ENCODE measurements at regions not wholly inside any gene's neighbourhood (a gene's known extent, or its start where the extent isn't known, plus 50 kb on each side); places are given as distances from the start of the nearest gene placed in this dataset.
"Not testable (repeated sequence)": the region's sequence is repeated elsewhere in the genome, so short reads cannot be mapped to it uniquely, and the experiment has no call there.

DNA sequence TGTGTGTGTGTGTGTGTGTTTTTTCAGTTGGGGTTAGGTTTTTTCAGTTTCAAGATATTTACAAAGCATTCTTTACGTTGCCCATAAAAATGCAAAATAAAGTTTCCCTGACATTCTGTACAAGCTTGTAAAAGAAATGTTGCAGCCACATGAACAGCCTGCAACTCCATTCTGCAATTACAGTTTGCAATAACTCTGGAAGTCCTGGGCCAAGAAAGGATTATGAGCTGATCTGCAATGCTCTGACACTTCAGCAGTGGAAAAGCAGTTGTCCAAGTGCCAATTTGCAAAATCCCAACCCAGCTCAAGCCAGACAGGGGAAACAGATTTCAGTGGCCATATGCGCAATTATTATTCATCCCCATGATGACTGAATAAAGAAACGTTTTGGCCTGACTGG is 322.1 kb downstream of the MEX3B start:
- TF ChIP-seq, protein P1, sequence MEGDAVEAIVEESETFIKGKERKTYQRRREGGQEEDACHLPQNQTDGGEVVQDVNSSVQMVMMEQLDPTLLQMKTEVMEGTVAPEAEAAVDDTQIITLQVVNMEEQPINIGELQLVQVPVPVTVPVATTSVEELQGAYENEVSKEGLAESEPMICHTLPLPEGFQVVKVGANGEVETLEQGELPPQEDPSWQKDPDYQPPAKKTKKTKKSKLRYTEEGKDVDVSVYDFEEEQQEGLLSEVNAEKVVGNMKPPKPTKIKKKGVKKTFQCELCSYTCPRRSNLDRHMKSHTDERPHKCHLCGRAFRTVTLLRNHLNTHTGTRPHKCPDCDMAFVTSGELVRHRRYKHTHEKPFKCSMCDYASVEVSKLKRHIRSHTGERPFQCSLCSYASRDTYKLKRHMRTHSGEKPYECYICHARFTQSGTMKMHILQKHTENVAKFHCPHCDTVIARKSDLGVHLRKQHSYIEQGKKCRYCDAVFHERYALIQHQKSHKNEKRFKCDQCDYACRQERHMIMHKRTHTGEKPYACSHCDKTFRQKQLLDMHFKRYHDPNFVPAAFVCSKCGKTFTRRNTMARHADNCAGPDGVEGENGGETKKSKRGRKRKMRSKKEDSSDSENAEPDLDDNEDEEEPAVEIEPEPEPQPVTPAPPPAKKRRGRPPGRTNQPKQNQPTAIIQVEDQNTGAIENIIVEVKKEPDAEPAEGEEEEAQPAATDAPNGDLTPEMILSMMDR (IDR thresholded peaks at IDR 0.05), result no peak
- TF ChIP-seq EZH2phosphoT487 (IDR thresholded peaks at IDR 0.05) (no peak), EZH2 (IDR thresholded peaks at IDR 0.05) (no peak)
- H3K9me3 Mint-ChIP-seq, result peaks cover 15% of the 10 kb centered on the region
- Histone ChIP-seq H3F3A (ENCODE audit: low read depth) (no peaks in the 10 kb centered on the region), H3K9me3 (ENCODE audit: low read depth) (peaks cover 22% of the 10 kb centered on the region), H4K20me1 (ENCODE audit: low read depth) (no peaks in the 10 kb centered on the region), H3K4me1 (no peaks in the 10 kb centered on the region), H3K4me2 (no peak overlapping the region), H3K9ac (no peak overlapping the region), H3K79me2 (ENCODE audit: low read depth) (no peaks in the 10 kb centered on the region), H3K27ac (no peak overlapping the region), H3K36me3 (no peaks in the 10 kb centered on the region), H3K4me3 (no peak overlapping the region), H2AFZ (replicated peaks) (no peak overlapping the region), H3K27me3 (no peaks in the 10 kb centered on the region)
- no peaks in the 10 kb centered on the region for H3K4me1 Mint-ChIP-seq
- no peaks in the 10 kb centered on the region for H3K27me3 Mint-ChIP-seq (ENCODE audit: insufficient read depth, low read depth)
- peaks cover 2% of the 10 kb centered on the region for H3K36me3 Mint-ChIP-seq
- no peak overlapping the region for H3K4me3 Mint-ChIP-seq
- DNase-seq (ENCODE audit: low spot score), result no peak
- no peak overlapping the region for H3K27ac Mint-ChIP-seq

DNA sequence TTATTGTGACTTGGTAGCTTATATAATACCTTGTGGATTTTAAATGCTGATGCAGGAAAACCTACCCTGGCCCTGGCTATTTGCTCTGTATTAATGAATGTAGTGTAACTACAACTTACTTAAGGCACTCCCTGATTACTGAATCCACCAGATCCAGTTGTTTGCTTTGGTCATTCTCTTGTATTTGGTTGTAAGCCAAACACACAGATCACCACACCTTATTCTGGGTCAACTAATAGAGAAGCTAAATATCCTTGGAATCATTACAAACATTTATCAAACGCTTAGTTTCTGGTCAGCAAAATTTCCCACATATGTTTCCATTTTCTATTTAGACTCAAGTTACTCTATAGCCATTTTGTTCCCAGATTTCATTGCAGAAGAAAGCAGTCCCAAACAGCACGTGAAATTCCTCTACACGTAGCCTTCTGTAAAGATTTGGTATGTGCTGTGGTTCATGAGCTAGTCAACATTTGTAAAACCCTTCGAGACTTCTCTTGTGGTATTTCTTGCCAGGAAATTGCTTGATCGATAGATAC is 322.6 kb downstream of the MEX3B start:
- TF ChIP-seq, protein P1 (IDR thresholded peaks at IDR 0.05), result no peak
- no peak for TF ChIP-seq EZH2phosphoT487 (IDR thresholded peaks at IDR 0.05)
- TF ChIP-seq EZH2 (IDR thresholded peaks at IDR 0.05), result no peak
- no peak for DNase-seq (ENCODE audit: low spot score)
- no peaks in the 10 kb centered on the region for H3K4me1 Mint-ChIP-seq
- Histone ChIP-seq H4K20me1 (ENCODE audit: low read depth) (no peaks in the 10 kb centered on the region), H3F3A (ENCODE audit: low read depth) (no peaks in the 10 kb centered on the region), H3K9me3 (ENCODE audit: low read depth) (peaks cover 22% of the 10 kb centered on the region), H3K4me2 (no peak overlapping the region), H3K4me1 (no peaks in the 10 kb centered on the region), H3K27me3 (no peaks in the 10 kb centered on the region), H3K9ac (no peak overlapping the region), H3K4me3 (no peak overlapping the region), H3K36me3 (no peaks in the 10 kb centered on the region), H3K27ac (no peak overlapping the region), H3K79me2 (ENCODE audit: low read depth) (no peaks in the 10 kb centered on the region), H2AFZ (replicated peaks) (no peak overlapping the region)
- no peak overlapping the region for H3K27ac Mint-ChIP-seq
- no peaks in the 10 kb centered on the region for H3K27me3 Mint-ChIP-seq (ENCODE audit: insufficient read depth, low read depth)
- H3K36me3 Mint-ChIP-seq, result peaks cover 2% of the 10 kb centered on the region
- H3K4me3 Mint-ChIP-seq, result no peak overlapping the region
- H3K9me3 Mint-ChIP-seq, result peaks cover 15% of the 10 kb centered on the region

DNA sequence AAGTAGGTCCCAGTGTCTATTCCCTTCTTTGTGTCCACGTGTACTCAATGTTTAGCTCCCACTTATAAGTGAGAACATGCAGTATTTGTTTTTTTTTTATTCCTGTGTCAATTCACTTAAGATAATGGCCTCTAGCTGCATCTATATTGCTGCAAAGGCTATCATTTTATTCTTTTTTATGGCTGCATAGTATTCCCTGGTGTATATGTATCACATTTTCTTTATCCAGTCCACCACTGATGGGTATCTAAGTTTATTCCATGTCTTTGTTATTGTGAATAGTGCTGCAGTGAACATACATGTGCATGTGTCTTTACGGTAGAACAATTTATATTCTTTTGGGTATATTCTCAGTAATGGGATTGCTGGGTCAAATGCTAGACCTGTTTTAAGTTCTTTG is 329.4 kb downstream of the MEX3B start:
- not testable (repeated sequence) for H2AFZ ChIP-seq (replicated peaks); H3K27me3 Mint-ChIP-seq (ENCODE audit: insufficient read depth, low read depth); H3K79me2 ChIP-seq (ENCODE audit: low read depth); H3F3A ChIP-seq (ENCODE audit: low read depth); H3K36me3 ChIP-seq; H4K20me1 ChIP-seq (ENCODE audit: low read depth); H3K9ac ChIP-seq; H3K9me3 ChIP-seq (ENCODE audit: low read depth); H3K4me2 ChIP-seq; DNase-seq (ENCODE audit: low spot score); H3K4me1 ChIP-seq; H3K9me3 Mint-ChIP-seq; H3K27me3 ChIP-seq; H3K4me3 Mint-ChIP-seq; H3K27ac ChIP-seq; H3K27ac Mint-ChIP-seq; H3K4me3 ChIP-seq; H3K36me3 Mint-ChIP-seq; H3K4me1 Mint-ChIP-seq

DNA sequence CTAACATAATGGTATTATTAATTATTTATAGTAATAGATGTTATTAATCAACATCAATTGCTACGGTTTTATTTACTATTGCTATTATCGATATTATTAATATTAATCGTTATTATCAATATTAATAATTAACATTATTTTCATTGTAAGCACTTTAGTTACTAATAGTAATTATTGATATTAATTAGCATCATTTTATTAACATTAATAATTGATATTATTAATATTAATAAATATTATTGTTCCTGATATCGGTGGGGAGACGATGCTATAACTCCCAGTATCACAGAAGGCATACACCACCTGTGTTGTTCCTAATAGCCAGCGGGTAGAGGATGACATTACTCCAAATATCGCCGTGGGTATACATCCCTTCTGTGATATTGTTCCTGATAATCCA is 335.5 kb downstream of the MEX3B start:
- Mint-ChIP-seq H3K27ac (no peak overlapping the region), H3K36me3 (no peaks in the 10 kb centered on the region), H3K9me3 (no peaks in the 10 kb centered on the region), H3K4me1 (no peaks in the 10 kb centered on the region), H3K27me3 (ENCODE audit: insufficient read depth, low read depth) (no peaks in the 10 kb centered on the region), H3K4me3 (no peak overlapping the region)
- DNase-seq (ENCODE audit: low spot score), result no peak
- no peak overlapping the region for H3K9ac ChIP-seq
- H3K9me3 ChIP-seq (ENCODE audit: low read depth), result no peaks in the 10 kb centered on the region
- H4K20me1 ChIP-seq (ENCODE audit: low read depth), result no peaks in the 10 kb centered on the region
- no peak overlapping the region for H2AFZ ChIP-seq (replicated peaks)
- no peak overlapping the region for H3K4me2 ChIP-seq
- H3K36me3 ChIP-seq, result no peaks in the 10 kb centered on the region
- no peaks in the 10 kb centered on the region for H3K4me1 ChIP-seq
- no peak overlapping the region for H3K4me3 ChIP-seq
- H3K79me2 ChIP-seq (ENCODE audit: low read depth), result peaks cover 3% of the 10 kb centered on the region
- H3K27ac ChIP-seq, result no peak overlapping the region
- no peak for TF ChIP-seq EZH2 (IDR thresholded peaks at IDR 0.05)
- TF ChIP-seq, protein P1 (IDR thresholded peaks at IDR 0.05), result no peak
- TF ChIP-seq EZH2phosphoT487 (IDR thresholded peaks at IDR 0.05), result no peak
- H3F3A ChIP-seq (ENCODE audit: low read depth), result no peaks in the 10 kb centered on the region
- no peaks in the 10 kb centered on the region for H3K27me3 ChIP-seq

DNA sequence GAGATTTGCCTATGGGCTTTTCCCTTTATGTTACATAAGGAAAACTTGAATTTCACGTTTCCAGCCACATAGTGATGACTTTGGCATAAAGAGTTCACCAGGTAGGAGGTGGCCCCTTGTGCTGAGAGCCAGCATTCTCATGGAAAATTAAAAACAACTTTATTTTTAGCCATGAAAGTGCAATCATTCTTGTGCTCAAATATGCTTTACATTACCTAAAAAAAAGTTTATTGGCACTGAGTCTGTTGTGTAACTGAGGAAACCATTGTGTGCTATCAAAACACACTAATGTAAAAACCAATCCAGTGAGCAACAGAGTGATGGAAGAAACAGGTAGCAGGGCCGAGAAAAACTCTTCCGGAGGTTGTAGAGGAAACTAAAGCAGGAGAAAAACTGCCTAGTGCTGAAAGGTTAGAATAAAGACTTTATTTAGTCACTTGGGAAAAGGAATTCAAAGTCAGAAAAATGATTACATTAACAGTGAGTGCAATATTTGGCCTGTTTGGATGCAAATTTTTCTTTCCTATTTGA is 332.9 kb upstream of the TMC3 start:
- H3K36me3 Mint-ChIP-seq; H3K4me1 Mint-ChIP-seq; DNase-seq (ENCODE audit: low spot score); H4K20me1 ChIP-seq (ENCODE audit: low read depth); H3K4me3 ChIP-seq; H3K27ac Mint-ChIP-seq; H3K9me3 Mint-ChIP-seq; H3K79me2 ChIP-seq (ENCODE audit: low read depth); H3K4me3 Mint-ChIP-seq; H3F3A ChIP-seq (ENCODE audit: low read depth); H3K27me3 Mint-ChIP-seq (ENCODE audit: insufficient read depth, low read depth); H3K4me2 ChIP-seq; H3K4me1 ChIP-seq; H3K27ac ChIP-seq; H3K9me3 ChIP-seq (ENCODE audit: low read depth); H3K36me3 ChIP-seq; H3K27me3 ChIP-seq; H3K9ac ChIP-seq; H2AFZ ChIP-seq (replicated peaks): not testable (repeated sequence)

DNA sequence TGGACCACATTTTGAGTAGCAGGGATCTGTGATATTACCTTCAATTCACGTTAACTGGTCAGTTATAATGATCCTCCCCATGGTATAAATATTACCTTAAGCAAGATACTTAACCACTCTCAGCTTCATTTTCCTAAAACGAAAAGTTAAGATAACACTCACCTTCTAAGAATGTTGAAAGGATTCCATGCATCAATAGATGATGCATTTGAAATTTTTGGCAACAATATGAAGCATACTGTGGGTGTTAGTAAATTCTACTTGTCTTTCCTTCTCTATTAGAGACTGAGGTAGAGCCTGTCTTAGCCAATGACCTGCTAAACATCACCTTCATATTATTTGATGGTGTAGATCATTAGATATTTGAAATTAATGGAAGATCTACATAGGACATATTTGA is 331.7 kb upstream of the TMC3 start:
- H3K4me1 ChIP-seq; H4K20me1 ChIP-seq (ENCODE audit: low read depth); H3K4me2 ChIP-seq; H2AFZ ChIP-seq (replicated peaks); H3K9ac ChIP-seq; H3K4me1 Mint-ChIP-seq; H3K4me3 ChIP-seq; H3K4me3 Mint-ChIP-seq; H3K36me3 Mint-ChIP-seq; H3K27ac Mint-ChIP-seq; H3K9me3 ChIP-seq (ENCODE audit: low read depth); H3K27me3 Mint-ChIP-seq (ENCODE audit: insufficient read depth, low read depth); H3K79me2 ChIP-seq (ENCODE audit: low read depth); H3K27ac ChIP-seq; H3K36me3 ChIP-seq; H3K9me3 Mint-ChIP-seq; DNase-seq (ENCODE audit: low spot score); H3K27me3 ChIP-seq; H3F3A ChIP-seq (ENCODE audit: low read depth): not testable (repeated sequence)

Data from neural progenitor cell (in vitro differentiated cells).